HG02943 (cell line): ENCODE measurements at regions not wholly inside any gene's neighbourhood (a gene's known extent, or its start where the extent isn't known, plus 50 kb on each side); places are given as distances from the start of the nearest gene placed in this dataset.

Experiments
- ATAC-seq: cut with Tn5 transposase; IDR thresholded peaks from one replicate; pipeline ENCODE4 v1.9.1; 2021; ENCODE audit warnings: mild to moderate bottlenecking, low read depth, moderate library complexity; ENCODE audit not compliant: unreplicated experiment

- no peak for ATAC-seq
These were observed 529.2 kb upstream of the JARID2 start for GRCh38 chr6:14716499-14717146.

- ATAC-seq = no peak
These were observed 528.6 kb upstream of the JARID2 start for GRCh38 chr6:14717307-14717706.

- no peak for ATAC-seq
These were observed 527.0 kb upstream of the JARID2 start for GRCh38 chr6:14718861-14719260.

GRCh38 chr6:14719270-14719669 lies 526.6 kb upstream of the JARID2 start:
- ATAC-seq = no peak

- no peak for ATAC-seq
These were observed 525.3 kb upstream of the JARID2 start for GRCh38 chr6:14720411-14721102.

- no peak for ATAC-seq
These were observed 524.6 kb upstream of the JARID2 start for GRCh38 chr6:14721103-14721758.

- ATAC-seq = no peak
These were observed 523.8 kb upstream of the JARID2 start for GRCh38 chr6:14722001-14722562.

GRCh38 chr6:14722704-14723103 lies 523.2 kb upstream of the JARID2 start:
- no peak for ATAC-seq

- ATAC-seq = no peak
These were observed 522.3 kb upstream of the JARID2 start for GRCh38 chr6:14723535-14724086.

GRCh38 chr6:14724549-14724948 lies 521.3 kb upstream of the JARID2 start:
- ATAC-seq = no peak

GRCh38 chr6:14726816-14727493 lies 518.9 kb upstream of the JARID2 start:
- no peak for ATAC-seq

GRCh38 chr6:14727494-14728395 lies 518.1 kb upstream of the JARID2 start:
- ATAC-seq = no peak

GRCh38 chr6:14728396-14729024 lies 517.4 kb upstream of the JARID2 start:
- ATAC-seq = no peak

GRCh38 chr6:14729129-14729871 lies 516.6 kb upstream of the JARID2 start:
- ATAC-seq = no peak

GRCh38 chr6:14730654-14731053 lies 515.2 kb upstream of the JARID2 start:
- ATAC-seq = no peak

GRCh38 chr6:14731611-14732010 lies 514.3 kb upstream of the JARID2 start:
- ATAC-seq = no peak

GRCh38 chr6:14732226-14732843 lies 513.5 kb upstream of the JARID2 start:
- ATAC-seq = no peak
